H9 (cell line): ENCODE measurements at regions not wholly inside any gene's neighbourhood (a gene's known extent, or its start where the extent isn't known, plus 50 kb on each side); places are given as distances from the start of the nearest gene placed in this dataset.

Experiments used
- DNase-seq: peaks from one replicate; pipeline ENCODE4 v3.0.0-alpha.2; 2017
- H2AFZ ChIP-seq: one replicate; pipeline ENCODE4 v1.6.1; 2013; ENCODE audit warnings: mild to moderate bottlenecking, low read length, control low read depth, moderate library complexity
- H2AK5ac ChIP-seq: 2 replicates; pipeline ENCODE4 v1.6.1; 2013; ENCODE audit warnings: low read length, control low read depth, mixed read lengths; ENCODE audit not compliant: insufficient read length
- H2BK120ac ChIP-seq: one replicate; pipeline ENCODE4 v1.6.1; 2013; ENCODE audit warnings: low read depth, mild to moderate bottlenecking, low read length, control low read depth, inconsistent platforms; ENCODE audit not compliant: poor library complexity, severe bottlenecking
- H2BK12ac ChIP-seq: 2 replicates; pipeline ENCODE4 v1.6.1; 2013; ENCODE audit warnings: low read length, control low read depth, mixed read lengths, low read depth; ENCODE audit not compliant: insufficient read length
- H2BK15ac ChIP-seq: 2 replicates; pipeline ENCODE4 v1.6.1; 2013; ENCODE audit warnings: low read depth, low read length, control low read depth
- H2BK20ac ChIP-seq: one replicate; pipeline ENCODE4 v1.6.1; 2013; ENCODE audit warnings: low read depth, mild to moderate bottlenecking, low read length, control low read depth, inconsistent platforms; ENCODE audit not compliant: poor library complexity, severe bottlenecking
- H2BK5ac ChIP-seq: 2 replicates; pipeline ENCODE4 v1.6.1; 2013; ENCODE audit warnings: low read length, control low read depth, mixed read lengths; ENCODE audit not compliant: insufficient read length
- H3K14ac ChIP-seq: 2 replicates; pipeline ENCODE4 v1.6.1; 2013; ENCODE audit warnings: low read length, control low read depth; ENCODE audit not compliant: insufficient read depth
- H3K18ac ChIP-seq: 2 replicates; pipeline ENCODE4 v1.6.1; 2013; ENCODE audit warnings: low read depth, mild to moderate bottlenecking, mixed read lengths, low read length, control low read depth; ENCODE audit not compliant: insufficient read length
- H3K23ac ChIP-seq: 2 replicates; pipeline ENCODE4 v1.6.1; 2013; ENCODE audit warnings: low read length, control low read depth, mixed read lengths, low read depth; ENCODE audit not compliant: insufficient read length
- H3K23me2 ChIP-seq: 2 replicates; pipeline ENCODE4 v1.6.1; 2013; ENCODE audit warnings: low read depth, mild to moderate bottlenecking, mixed read lengths, low read length, control low read depth; ENCODE audit not compliant: insufficient read length, poor library complexity, severe bottlenecking
- H3K27ac ChIP-seq: 2 replicates; pipeline ENCODE4 v1.5.1; 2013; ENCODE audit warnings: low read length, control low read depth, mixed read lengths, low read depth; ENCODE audit not compliant: insufficient read length
- H3K27me3 ChIP-seq: 2 replicates; pipeline ENCODE4 v1.6.1; 2013; ENCODE audit warnings: low read length, control low read depth, inconsistent platforms; ENCODE audit not compliant: insufficient read depth
- H3K4ac ChIP-seq: 2 replicates; pipeline ENCODE4 v1.6.1; 2013; ENCODE audit warnings: low read depth, mild to moderate bottlenecking, control low read depth, inconsistent platforms, low read length, moderate library complexity
- H3K4me1 ChIP-seq: 2 replicates; pipeline ENCODE4 v1.6.1; 2013; ENCODE audit warnings: low read length, control low read depth, inconsistent platforms; ENCODE audit not compliant: insufficient read depth
- H3K4me2 ChIP-seq: 2 replicates; pipeline ENCODE4 v1.6.1; 2013; ENCODE audit warnings: low read length, control low read depth, mixed read lengths; ENCODE audit not compliant: insufficient read length, insufficient read depth
- H3K56ac ChIP-seq: 2 replicates; pipeline ENCODE4 v1.6.1; 2013; ENCODE audit warnings: low read depth, mild to moderate bottlenecking, mixed read lengths, low read length, control low read depth; ENCODE audit not compliant: insufficient read length
- H3K79me1 ChIP-seq: 2 replicates; pipeline ENCODE4 v1.6.1; 2013; ENCODE audit warnings: low read depth, mild to moderate bottlenecking, moderate library complexity, low read length, control low read depth, inconsistent platforms; ENCODE audit not compliant: insufficient read depth, poor library complexity, severe bottlenecking
- H3K79me2 ChIP-seq: 2 replicates; pipeline ENCODE4 v1.6.1; 2013; ENCODE audit warnings: low read length, control low read depth, inconsistent platforms; ENCODE audit not compliant: insufficient read depth
- H3K9ac ChIP-seq: 2 replicates; pipeline ENCODE4 v1.6.1; 2013; ENCODE audit warnings: low read length, control low read depth, mixed read lengths; ENCODE audit not compliant: insufficient read length; ENCODE audit errors: extremely low read depth
- H3K9me3 ChIP-seq: one replicate; pipeline ENCODE4 v1.6.1; 2013; ENCODE audit warnings: low read depth, low read length, inconsistent platforms; ENCODE audit not compliant: control insufficient read depth
- H3T11ph ChIP-seq: one replicate; pipeline ENCODE4 v1.6.1; 2013; ENCODE audit warnings: mild to moderate bottlenecking, low read length, control low read depth, inconsistent platforms
- H4K20me1 ChIP-seq: one replicate; pipeline ENCODE4 v1.6.1; 2013; ENCODE audit not compliant: control insufficient read depth, insufficient read length, insufficient read depth
- H4K5ac ChIP-seq: 2 replicates; pipeline ENCODE4 v1.6.1; 2013; ENCODE audit warnings: low read depth, mild to moderate bottlenecking, mixed read lengths, low read length, control low read depth; ENCODE audit not compliant: insufficient read length
- H4K8ac ChIP-seq: replicated peaks from 2 replicates; pipeline ENCODE4 v1.6.1; 2013; ENCODE audit warnings: low read length, control low read depth, mixed read lengths, low read depth; ENCODE audit not compliant: insufficient read length
- H4K91ac ChIP-seq: 2 replicates; pipeline ENCODE4 v1.6.1; 2013; ENCODE audit warnings: low read depth, mild to moderate bottlenecking, moderate library complexity, mixed read lengths, low read length, control low read depth; ENCODE audit not compliant: insufficient read length
- H3K27ac Mint-ChIP-seq, 3 experiments: 2 replicates in 2 of 3; 3 replicates in 1 of 3; pipeline ENCODE4 v1.8.0; 2020 to 2021; ENCODE audit warnings: mixed read lengths in 3 of 3, mild to moderate bottlenecking in 1 of 3, moderate library complexity in 1 of 3
- H3K27me3 Mint-ChIP-seq: 2 replicates; pipeline ENCODE4 v1.8.0; 2021; ENCODE audit warnings: low read depth, mild to moderate bottlenecking, moderate library complexity, mixed read lengths
- H3K36me3 Mint-ChIP-seq, 3 experiments: 2 replicates in 2 of 3; 3 replicates in 1 of 3; pipeline ENCODE4 v1.8.0; 2020 to 2021; ENCODE audit warnings: low read depth in 3 of 3, mixed read lengths in 3 of 3; ENCODE audit not compliant: insufficient read depth in 1 of 3
- H3K4me1 Mint-ChIP-seq, 2 experiments: 2 replicates each; pipeline ENCODE4 v1.8.0; 2020; ENCODE audit warnings: mixed read lengths in 2 of 2
- H3K4me3 Mint-ChIP-seq, 2 experiments: 2 replicates in 1 of 2; 3 replicates in 1 of 2; pipeline ENCODE4 v1.8.0; 2020 to 2021; ENCODE audit warnings: mild to moderate bottlenecking in 2 of 2, mixed read lengths in 2 of 2, moderate library complexity in 1 of 2
- H3K9me3 Mint-ChIP-seq, 2 experiments: 2 replicates in 1 of 2; 3 replicates in 1 of 2; pipeline ENCODE4 v1.8.0; 2020; ENCODE audit warnings: mild to moderate bottlenecking in 2 of 2, mixed read lengths in 2 of 2, moderate library complexity in 1 of 2
- CTCF ChIP-seq: fragments of 200-600 bp; sonication (generic); conservative IDR thresholded peaks from 3 replicates; pipeline ENCODE4 v1.8.0; 2021; ENCODE audit warnings: antibody characterized with exemption, mild to moderate bottlenecking
- WGBS: extraction: QIAGEN DNeasy Blood & Tissue Kit; methylation state at CpG from one replicate; pipeline ENCODE4 v1.1.7; 2013; ENCODE audit warnings: missing lambda C conversion rate, low lambda C conversion rate, mixed read lengths; ENCODE audit not compliant: insufficient read length; ENCODE audit errors: extremely low coverage; 5-methylcytosine and 5-hydroxymethylcytosine counted together

GRCh38 chr6:45721665-45722064 is 294.0 kb downstream of the CLIC5 start:
- no peaks in the 10 kb centered on the region for H3K27me3 ChIP-seq
- H4K5ac ChIP-seq: no peak overlapping the region
- no peak overlapping the region for H2BK12ac ChIP-seq
- H3K4me1 ChIP-seq: no peaks in the 10 kb centered on the region
- DNase-seq: no peak
- no peak overlapping the region for H3K4ac ChIP-seq
- H2BK15ac ChIP-seq: no peak overlapping the region
- no peaks in the 10 kb centered on the region for H4K20me1 ChIP-seq
- Mint-ChIP-seq H3K27me3 (no peaks in the 10 kb centered on the region; the same call in none of the 2 replicates), H3K4me1 (no peaks in the 10 kb centered on the region), H3K9me3 (peaks cover 0 to 5% of the 10 kb centered on the region in 2 experiments; a peak in 2 of 5 replicates), H3K4me3 (no peak overlapping the region), H3K36me3 (no peaks in the 10 kb centered on the region), H3K27ac (no peak overlapping the region)
- no peak overlapping the region for H2BK5ac ChIP-seq
- H3K9ac ChIP-seq: no peak overlapping the region
- H4K8ac ChIP-seq: no peak overlapping the region
- H3T11ph ChIP-seq: no peak overlapping the region
- no peak overlapping the region for H2BK20ac ChIP-seq
- no CpG with 5 or more reads among the region's 6 CpGs for WGBS
- no peak overlapping the region for H2BK120ac ChIP-seq
- no peaks in the 10 kb centered on the region for H3K79me1 ChIP-seq
- H3K18ac ChIP-seq: no peak overlapping the region
- H3K23ac ChIP-seq: no peak overlapping the region
- TF ChIP-seq CTCF: peak; percentile 52; the same call in 2 of the 3 replicates
- no peaks in the 10 kb centered on the region for H3K23me2 ChIP-seq
- H3K56ac ChIP-seq: no peak overlapping the region
- H3K14ac ChIP-seq: no peak overlapping the region
- no peak overlapping the region for H2AK5ac ChIP-seq
- H3K4me2 ChIP-seq: no peak overlapping the region
- H2AFZ ChIP-seq: no peak overlapping the region
- H3K27ac ChIP-seq: no peak overlapping the region
- no peak overlapping the region for H4K91ac ChIP-seq
- no peaks in the 10 kb centered on the region for H3K9me3 ChIP-seq
- H3K79me2 ChIP-seq: no peaks in the 10 kb centered on the region
